Body of pancreas (tissue), 4 donors: ENCODE measurements at regions not wholly inside any gene's neighbourhood (a gene's known extent, or its start where the extent isn't known, plus 50 kb on each side); places are given as distances from the start of the nearest gene placed in this dataset.

Experiments
- ATAC-seq: fragments of 150-250 bp; one replicate; pipeline ENCODE4 v1.9.1; 2016
- DNase-seq, 4 donors: peaks; one replicate each; pipeline ENCODE4 v3.0.0-alpha.2; 2019
- H3K27ac ChIP-seq, 4 donors: fragments of 200-600 bp; sonication (generic); 1 replicate in 3 of 4; 2 replicates in 1 of 4; pipeline versions ENCODE4 v1.5.1 to v1.6.1; 2016 to 2019; ENCODE audit warnings: mild to moderate bottlenecking in 1 of 4, mixed read lengths in 1 of 4, moderate library complexity in 1 of 4
- H3K27me3 ChIP-seq, 2 donors: fragments of 200-600 bp; sonication (generic); one replicate each; pipeline ENCODE4 v1.6.0; 2016; ENCODE audit warnings: mild to moderate bottlenecking in 1 of 2
- H3K36me3 ChIP-seq, 2 donors: fragments of 200-600 bp; sonication (generic); replicated peaks in 1 of 2; 2 replicates each; pipeline ENCODE4 v1.5.1; 2016; ENCODE audit warnings: low read depth in 2 of 2; ENCODE audit not compliant: insufficient read depth in 1 of 2
- H3K4me1 ChIP-seq: fragments of 200-600 bp; sonication (generic); one replicate; pipeline ENCODE4 v1.6.0; 2016
- H3K4me3 ChIP-seq, 2 donors: fragments of 200-600 bp; sonication (generic); 1 replicate in 1 of 2; 2 replicates in 1 of 2; pipeline ENCODE4 v1.5.1; 2016 to 2019
- H3K9me3 ChIP-seq, 3 donors: fragments of 200-600 bp; sonication (generic); 1 replicate in 2 of 3; 2 replicates in 1 of 3; pipeline ENCODE4 v1.5.1; 2016
- CTCF ChIP-seq, 7 experiments: fragments of 450-650 bp in 4 of 7; fragments of 200-600 bp in 3 of 7; sonication (generic) in 3 of 7; IDR thresholded peaks; one replicate each; pipeline ENCODE4 v1.5.1; 2016 to 2019; ENCODE audit warnings: antibody characterized with exemption in 7 of 7
- POLR2A ChIP-seq, 3 donors: fragments of 450-650 bp; IDR thresholded peaks; one replicate each; pipeline ENCODE4 v1.6.1; 2016; ENCODE audit warnings: antibody characterized with exemption in 3 of 3, mild to moderate bottlenecking in 2 of 3
- WGBS, 2 donors: methylation state at CpG; one replicate each; pipeline ENCODE4 v1.1.5; 2017; 5-methylcytosine and 5-hydroxymethylcytosine counted together
- intact Hi-C: fragments of 100-400 bp; cut with DNase I; formaldehyde crosslinking; loops from one replicate; pipeline ENCODE4 v1.15.1; 2023

DNA sequence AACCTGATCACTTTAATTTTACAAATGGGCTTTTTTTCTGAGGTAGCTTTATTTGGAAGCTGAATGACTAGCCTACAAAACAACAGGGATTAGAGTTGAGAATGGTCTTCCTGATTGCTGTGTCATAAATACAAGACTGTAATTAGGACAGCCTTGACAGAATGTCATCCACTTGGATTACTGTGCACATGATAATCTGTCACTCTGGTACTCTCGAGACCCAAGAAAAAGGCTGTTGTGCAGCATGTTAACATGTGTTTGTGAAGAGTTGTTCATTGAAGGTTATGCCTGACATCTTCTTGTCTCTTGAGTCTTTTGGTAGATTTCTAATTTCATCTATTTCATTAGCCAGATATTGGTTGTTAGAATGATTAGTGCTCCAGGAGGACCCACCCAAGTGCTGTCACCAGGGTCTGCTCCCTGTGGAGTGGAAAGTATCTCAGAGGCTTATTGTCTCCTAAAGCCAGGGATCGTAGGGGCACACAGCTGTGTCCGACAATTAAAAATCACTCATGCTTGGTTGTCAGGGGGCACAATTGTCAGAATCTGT is 212.2 kb upstream of the GPRIN3 start:
- H3K27me3 ChIP-seq: no peaks in the 10 kb centered on the region
- 68 to 87% methylated on average over 3 of the region's 3 CpGs for WGBS, 2 donors
- intact Hi-C loops: no loop called here
- ATAC-seq (no peak), DNase-seq (no peak)
- no peaks in the 10 kb centered on the region for H3K4me1 ChIP-seq
- no peak overlapping the region for H3K27ac ChIP-seq
- no peaks in the 10 kb centered on the region for H3K36me3 ChIP-seq
- H3K9me3 ChIP-seq: no peaks in the 10 kb centered on the region
- no peak for TF ChIP-seq CTCF (IDR thresholded peaks at IDR 0.05)
- TF ChIP-seq POLR2A (IDR thresholded peaks at IDR 0.05): no peak
- no peak overlapping the region for H3K4me3 ChIP-seq

GRCh38 chr4:89518259-89518658 is 210.7 kb upstream of the GPRIN3 start:
- DNase-seq (no peak), ATAC-seq (no peak)
- Histone ChIP-seq H3K4me3 (no peak overlapping the region), H3K36me3 (no peaks in the 10 kb centered on the region), H3K9me3 (no peaks in the 10 kb centered on the region), H3K27ac (no peak overlapping the region), H3K27me3 (no peaks in the 10 kb centered on the region), H3K4me1 (no peaks in the 10 kb centered on the region)
- intact Hi-C loops: no loop called here
- no peak for TF ChIP-seq CTCF (IDR thresholded peaks at IDR 0.05)
- no peak for TF ChIP-seq POLR2A (IDR thresholded peaks at IDR 0.05)
- WGBS, 2 donors: 76 to 86% methylated on average over 4 of the region's 4 CpGs

DNA sequence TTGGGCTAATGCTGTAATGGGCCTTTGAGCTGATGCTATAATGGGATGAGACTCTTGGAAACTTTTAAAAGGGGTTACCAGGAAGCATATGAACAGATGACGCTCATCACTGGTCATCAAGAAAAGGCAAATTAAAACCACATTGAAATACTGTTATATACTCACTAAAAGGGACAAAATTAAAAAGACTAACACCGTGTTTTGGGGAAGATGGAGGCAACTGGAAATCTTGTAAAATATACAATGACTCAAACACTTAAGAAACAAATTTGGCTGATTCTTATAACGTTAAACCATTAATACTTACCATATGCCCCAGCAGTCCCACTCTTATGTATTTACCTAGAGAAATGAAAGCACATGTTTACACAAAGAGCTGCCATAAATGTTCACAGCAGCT is 207.2 kb upstream of the GPRIN3 start:
- Histone ChIP-seq H3K36me3 (no peaks in the 10 kb centered on the region), H3K27me3 (no peaks in the 10 kb centered on the region), H3K4me1 (no peaks in the 10 kb centered on the region), H3K9me3 (no peaks in the 10 kb centered on the region), H3K27ac (no peak overlapping the region), H3K4me3 (no peak overlapping the region)
- 71 to 81% methylated on average over 3 of the region's 3 CpGs for WGBS, 2 donors
- DNase-seq: no peak
- intact Hi-C loops: no loop called here
- TF ChIP-seq CTCF (IDR thresholded peaks at IDR 0.05) (no peak), POLR2A (IDR thresholded peaks at IDR 0.05) (no peak)
- ATAC-seq: no peak

DNA sequence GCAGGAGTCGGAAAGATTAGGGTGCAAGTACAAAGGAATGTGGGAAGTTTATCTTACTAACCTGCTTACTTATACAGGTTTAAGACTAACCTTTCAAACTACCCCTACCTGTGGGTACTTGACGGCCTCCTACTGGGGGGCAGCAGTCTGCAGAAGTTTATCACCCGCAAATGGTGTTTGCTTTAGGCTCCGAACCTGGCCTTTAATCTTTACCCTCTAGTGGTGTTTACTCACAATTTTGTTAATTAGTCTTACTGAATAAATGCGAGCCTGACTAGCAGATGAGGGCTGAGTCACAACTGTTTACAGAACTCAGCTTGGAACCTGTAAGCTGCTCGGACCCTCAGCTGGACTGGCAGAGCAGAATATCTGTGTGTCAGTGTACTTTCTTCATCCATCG is 204.2 kb upstream of the GPRIN3 start:
- WGBS, 2 donors: 42 to 48% methylated on average over 7 of the region's 7 CpGs
- Histone ChIP-seq H3K9me3 (no peaks in the 10 kb centered on the region), H3K27ac (no peak overlapping the region), H3K4me3 (no peak overlapping the region), H3K4me1 (no peaks in the 10 kb centered on the region), H3K36me3 (no peaks in the 10 kb centered on the region), H3K27me3 (no peaks in the 10 kb centered on the region)
- TF ChIP-seq CTCF (IDR thresholded peaks at IDR 0.05) (no peak), POLR2A (IDR thresholded peaks at IDR 0.05) (no peak)
- ATAC-seq: no peak
- intact Hi-C loops: no loop called here
- no peak for DNase-seq

DNA sequence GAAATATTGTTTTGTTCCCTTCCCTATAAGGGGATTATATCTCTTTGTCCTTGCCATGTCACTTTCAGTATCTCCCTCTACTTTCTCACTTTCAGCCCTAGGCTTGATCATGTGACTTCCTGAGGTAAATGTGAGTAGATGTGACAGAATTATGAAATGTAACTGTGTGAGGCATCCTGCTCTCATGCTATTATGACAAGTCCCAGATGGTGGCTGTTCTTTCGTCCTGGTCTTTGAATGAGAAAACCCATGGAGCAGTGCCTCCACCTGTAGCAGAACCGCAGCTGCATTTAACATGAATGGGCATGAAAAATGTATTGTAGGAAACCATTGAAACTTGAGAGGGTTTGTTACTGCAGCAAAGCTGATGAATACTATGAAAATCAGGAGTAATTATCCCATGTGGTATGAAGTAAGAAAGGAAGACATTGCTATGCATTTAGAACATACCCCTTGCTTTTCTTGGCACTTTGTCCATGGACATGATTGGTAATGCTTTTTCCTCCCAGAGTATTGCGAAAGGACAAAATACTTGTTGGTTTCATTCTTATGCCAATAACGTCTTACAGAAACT is 202.2 kb upstream of the GPRIN3 start:
- no peak for DNase-seq
- Histone ChIP-seq H3K36me3 (no peaks in the 10 kb centered on the region), H3K4me1 (no peaks in the 10 kb centered on the region), H3K9me3 (no peaks in the 10 kb centered on the region), H3K4me3 (no peak overlapping the region), H3K27ac (no peak overlapping the region), H3K27me3 (no peaks in the 10 kb centered on the region)
- TF ChIP-seq CTCF (IDR thresholded peaks at IDR 0.05) (no peak), POLR2A (IDR thresholded peaks at IDR 0.05) (no peak)
- 55 to 69% methylated on average over 4 of the region's 4 CpGs for WGBS, 2 donors
- no peak for ATAC-seq
- intact Hi-C loops: no loop called here
